Skeletal muscle cell (primary cell): ENCODE measurements at regions not wholly inside any gene's neighbourhood (a gene's known extent, or its start where the extent isn't known, plus 50 kb on each side); places are given as distances from the start of the nearest gene placed in this dataset.
"Not testable (repeated sequence)": the region's sequence is repeated elsewhere in the genome, so short reads cannot be mapped to it uniquely, and the experiment has no call there.

ENCODE experiments used
- DNase-seq: peaks from one replicate; pipeline ENCODE4 v3.0.0-alpha.2; 2010; ENCODE audit warnings: low read depth
- H3K4me3 ChIP-seq: 2 replicates; pipeline ENCODE4 v1.5.1; 2011; ENCODE audit warnings: low read depth, mild to moderate bottlenecking, control low read depth, low read length, moderate library complexity

GRCh38 chr6:113027780-113028179, 680.6 kb downstream of the RFPL4B start:
- H3K4me3 ChIP-seq = no peak overlapping the region
- no peak for DNase-seq

- not testable (repeated sequence) for DNase-seq, H3K4me3 ChIP-seq
Measured at GRCh38 chr6:113029161-113029560, 682.0 kb downstream of the RFPL4B start.

- no peak overlapping the region for H3K4me3 ChIP-seq
- DNase-seq = no peak
Measured at GRCh38 chr6:113031591-113032238, 684.6 kb downstream of the RFPL4B start.

- H3K4me3 ChIP-seq = no peak overlapping the region
- DNase-seq = no peak
Measured at GRCh38 chr6:113039005-113039404, 691.9 kb downstream of the RFPL4B start.

GRCh38 chr6:113047148-113047547, 700.0 kb downstream of the RFPL4B start:
- DNase-seq = peak; percentile 41
- no peak overlapping the region for H3K4me3 ChIP-seq

- no peak for DNase-seq
- no peak overlapping the region for H3K4me3 ChIP-seq
Measured at GRCh38 chr6:113047932-113048331, 700.8 kb downstream of the RFPL4B start.

- DNase-seq = no peak
- H3K4me3 ChIP-seq = no peak overlapping the region
Measured at GRCh38 chr6:113048741-113049140, 701.6 kb downstream of the RFPL4B start.

GRCh38 chr6:113049190-113049589, 702.1 kb downstream of the RFPL4B start:
- no peak overlapping the region for H3K4me3 ChIP-seq
- no peak for DNase-seq

GRCh38 chr6:113050010-113050858, 703.1 kb downstream of the RFPL4B start:
- H3K4me3 ChIP-seq = no peak overlapping the region
- no peak for DNase-seq

- H3K4me3 ChIP-seq = no peak overlapping the region
- no peak for DNase-seq
Measured at GRCh38 chr6:113050979-113051378, 703.8 kb downstream of the RFPL4B start.

- no peak for DNase-seq
Measured at GRCh38 chr6:113052506-113052905, 705.4 kb downstream of the RFPL4B start.

GRCh38 chr6:113055061-113055460, 707.9 kb downstream of the RFPL4B start:
- DNase-seq = no peak
- no peak overlapping the region for H3K4me3 ChIP-seq

More at GRCh38 chr6:113052506-113052905, 705.4 kb downstream of the RFPL4B start:
- no peak overlapping the region for H3K4me3 ChIP-seq

- no peak overlapping the region for H3K4me3 ChIP-seq
Measured at GRCh38 chr6:113055998-113056397, 708.9 kb downstream of the RFPL4B start.

GRCh38 chr6:113057567-113058053, 710.5 kb downstream of the RFPL4B start:
- no peak overlapping the region for H3K4me3 ChIP-seq
- no peak for DNase-seq

More at GRCh38 chr6:113055998-113056397, 708.9 kb downstream of the RFPL4B start:
- no peak for DNase-seq

- no peak overlapping the region for H3K4me3 ChIP-seq
- no peak for DNase-seq
Measured at GRCh38 chr6:113060664-113061063, 713.5 kb downstream of the RFPL4B start.

- no peak overlapping the region for H3K4me3 ChIP-seq
- DNase-seq = no peak
Measured at GRCh38 chr6:113065611-113066010, 718.5 kb downstream of the RFPL4B start.

- no peak for DNase-seq
- no peak overlapping the region for H3K4me3 ChIP-seq
Measured at GRCh38 chr6:113067612-113068275, 720.6 kb downstream of the RFPL4B start.

- DNase-seq = no peak
Measured at GRCh38 chr6:113068570-113068969, 721.4 kb downstream of the RFPL4B start.

GRCh38 chr6:113070681-113071080, 723.6 kb downstream of the RFPL4B start:
- DNase-seq, H3K4me3 ChIP-seq: not testable (repeated sequence)

More at GRCh38 chr6:113068570-113068969, 721.4 kb downstream of the RFPL4B start:
- no peak overlapping the region for H3K4me3 ChIP-seq

GRCh38 chr6:113073611-113074191, 726.6 kb downstream of the RFPL4B start:
- H3K4me3 ChIP-seq = no peak overlapping the region
- DNase-seq = no peak
